BJ (cell line): ENCODE measurements at regions not wholly inside any gene's neighbourhood (a gene's known extent, or its start where the extent isn't known, plus 50 kb on each side); places are given as distances from the start of the nearest gene placed in this dataset. TPM values are rescaled to one million over a fixed set of nuclear protein-coding genes. Genes with fewer than 3 reads are reported as not detected.
A peak's percentile ranks its signal among the peaks of the same experiment; 100 is the strongest.
"Not testable (repeated sequence)": the region's sequence is repeated elsewhere in the genome, so short reads cannot be mapped to it uniquely, and the experiment has no call there.

Experiments used
- CTCF ChIA-PET: fragments of 350-600 bp; formaldehyde crosslinking; extraction: SDS; loops from one replicate; lab custom pipeline; 2021; ENCODE audit warnings: antibody characterized with exemption, inconsistent platforms; lab: Yijun Ruan, JAX
- POLR2A ChIA-PET: fragments of 300-600 bp; sonication (Branson Sonifier 250); formaldehyde crosslinking; extraction: SDS; loops from one replicate; lab custom pipeline; 2021; ENCODE audit warnings: antibody characterized with exemption; lab: Charles Lee
- DNase-seq: peaks from one replicate; pipeline ENCODE4 v3.0.0-alpha.2; 2011; ENCODE audit warnings: low read depth
- H3K27me3 ChIP-seq: 2 replicates; pipeline ENCODE4 v1.6.0; 2011; ENCODE audit warnings: low read length; ENCODE audit not compliant: control insufficient read depth, insufficient read depth
- H3K36me3 ChIP-seq: 2 replicates; pipeline ENCODE4 v1.5.1; 2011; ENCODE audit warnings: low read length; ENCODE audit not compliant: control insufficient read depth, insufficient read depth
- H3K4me3 ChIP-seq: 2 replicates; pipeline ENCODE4 v1.5.1; 2011; ENCODE audit warnings: low read depth, mild to moderate bottlenecking, control low read depth, low read length
- small RNA-seq: library from RNA; depleted of rRNA; stranded (forward); fragments of <200 nt; gene quantifications from one replicate; pipeline ENCODE3, GENCODE V24; 2012; ENCODE audit warnings: low replicate concordance, low read depth; ENCODE audit not compliant: insufficient read length
- TF ChIP-seq, protein P1 (sequence below): IDR thresholded peaks from 2 replicates; pipeline ENCODE4 v1.5.1; 2011; ENCODE audit warnings: low read depth, mild to moderate bottlenecking, control low read depth, inconsistent platforms, low read length, moderate library complexity; ENCODE audit not compliant: insufficient read depth

DNA sequence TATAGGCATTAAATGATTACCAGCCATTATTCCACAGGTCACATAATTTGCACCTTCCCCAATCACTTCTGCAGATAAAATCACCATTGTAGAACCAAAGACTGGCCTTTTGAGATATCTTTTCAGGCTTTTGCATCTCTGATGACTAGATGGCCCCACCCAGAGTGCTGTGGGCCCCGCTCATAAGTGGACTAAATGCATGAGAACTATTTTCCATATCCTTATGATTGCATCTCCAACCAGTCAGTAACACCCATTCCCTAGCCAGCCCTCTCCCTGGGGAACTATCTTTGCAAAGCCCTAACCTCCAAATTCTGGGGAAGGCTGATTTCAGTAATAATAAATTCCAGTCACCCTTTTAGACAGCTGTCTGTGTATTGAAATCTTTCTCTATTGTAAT, 53.5 kb upstream of the CDH9 start:
- CTCF ChIA-PET, result no interaction called here
- Histone ChIP-seq H3K36me3 (no peaks in the 10 kb centered on the region), H3K4me3 (no peak overlapping the region), H3K27me3 (no peaks in the 10 kb centered on the region)
- POLR2A ChIA-PET, result no interaction called here
- no peak for DNase-seq
- TF ChIP-seq, protein P1, sequence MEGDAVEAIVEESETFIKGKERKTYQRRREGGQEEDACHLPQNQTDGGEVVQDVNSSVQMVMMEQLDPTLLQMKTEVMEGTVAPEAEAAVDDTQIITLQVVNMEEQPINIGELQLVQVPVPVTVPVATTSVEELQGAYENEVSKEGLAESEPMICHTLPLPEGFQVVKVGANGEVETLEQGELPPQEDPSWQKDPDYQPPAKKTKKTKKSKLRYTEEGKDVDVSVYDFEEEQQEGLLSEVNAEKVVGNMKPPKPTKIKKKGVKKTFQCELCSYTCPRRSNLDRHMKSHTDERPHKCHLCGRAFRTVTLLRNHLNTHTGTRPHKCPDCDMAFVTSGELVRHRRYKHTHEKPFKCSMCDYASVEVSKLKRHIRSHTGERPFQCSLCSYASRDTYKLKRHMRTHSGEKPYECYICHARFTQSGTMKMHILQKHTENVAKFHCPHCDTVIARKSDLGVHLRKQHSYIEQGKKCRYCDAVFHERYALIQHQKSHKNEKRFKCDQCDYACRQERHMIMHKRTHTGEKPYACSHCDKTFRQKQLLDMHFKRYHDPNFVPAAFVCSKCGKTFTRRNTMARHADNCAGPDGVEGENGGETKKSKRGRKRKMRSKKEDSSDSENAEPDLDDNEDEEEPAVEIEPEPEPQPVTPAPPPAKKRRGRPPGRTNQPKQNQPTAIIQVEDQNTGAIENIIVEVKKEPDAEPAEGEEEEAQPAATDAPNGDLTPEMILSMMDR, result no peak

DNA sequence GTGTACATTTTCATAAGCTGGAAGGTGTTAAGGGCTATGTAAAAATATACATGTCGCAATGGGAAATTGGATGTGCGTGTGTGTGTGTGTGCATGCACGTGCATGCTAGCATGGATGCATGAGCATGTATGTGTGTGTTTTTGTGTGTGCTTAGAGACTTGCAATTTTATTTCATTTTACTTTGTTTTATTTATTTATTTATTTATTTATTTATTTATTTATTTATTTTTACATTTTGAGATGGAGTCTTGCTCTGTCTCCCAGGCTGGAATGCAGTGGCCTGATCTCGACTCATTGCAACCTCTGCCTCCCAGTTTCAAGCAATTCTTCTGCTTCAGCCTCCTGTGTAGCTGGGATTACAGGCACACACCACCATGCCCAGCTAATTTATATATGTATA, 50.4 kb upstream of the CDH9 start:
- POLR2A ChIA-PET, H3K4me3 ChIP-seq, CTCF ChIA-PET, DNase-seq, H3K36me3 ChIP-seq, H3K27me3 ChIP-seq: not testable (repeated sequence)

Small RNA genes in the stretch of these regions (small RNA-seq; reads per million reads assigned to genes)
- gene AC010385.1 (not detected), gene AC010385.3 (not detected), gene AC026421.1 (not detected), gene AC114300.1 (not detected), gene LSP1P3 (not detected), gene RF00425 (not detected), gene RNU6-738P (4.4 reads per million, percentile 57 among the genes with 10 or more reads in this experiment), gene RNU6-909P (not detected), gene UBL5P1 (not detected)
